HepG2 (cell line): ENCODE measurements at regions not wholly inside any gene's neighbourhood (a gene's known extent, or its start where the extent isn't known, plus 50 kb on each side); places are given as distances from the start of the nearest gene placed in this dataset.

ENCODE experiments used
- BCL6 ChIP-seq: IDR thresholded peaks from 2 replicates; pipeline ENCODE4 v1.6.1; 2016; ENCODE audit warnings: missing genetic modification reagents, missing compliant biosample characterization
- EED ChIP-seq: sonication (generic); formaldehyde crosslinking; IDR thresholded peaks from 2 replicates; pipeline ENCODE4 v1.5.0; 2020; ENCODE audit warnings: mild to moderate bottlenecking, missing genetic modification reagents
- FOXO1 ChIP-seq: sonication (generic); formaldehyde crosslinking; IDR thresholded peaks from 2 replicates; pipeline ENCODE4 v1.4.0; 2020; ENCODE audit warnings: missing genetic modification reagents
- GATAD1 ChIP-seq: IDR thresholded peaks from 2 replicates; pipeline ENCODE4 v1.6.1; 2016; ENCODE audit warnings: missing genetic modification reagents, missing compliant biosample characterization
- GPN1 ChIP-seq: sonication (generic); formaldehyde crosslinking; IDR thresholded peaks from 2 replicates; pipeline ENCODE4 v1.5.1; 2020; ENCODE audit warnings: missing genetic modification reagents, borderline replicate concordance
- KAT2B ChIP-seq: fragments of 150-350 bp; IDR thresholded peaks from 2 replicates; pipeline ENCODE4 v1.6.1; 2014; ENCODE audit warnings: low read depth, low read length, borderline replicate concordance
- KMT2B ChIP-seq: IDR thresholded peaks from 2 replicates; pipeline ENCODE4 v1.6.1; 2016; ENCODE audit warnings: missing genetic modification reagents, missing compliant biosample characterization
- MED1 ChIP-seq: sonication (generic); formaldehyde crosslinking; IDR thresholded peaks from 2 replicates; pipeline ENCODE4 v1.4.0; 2020; ENCODE audit warnings: missing genetic modification reagents
- MIXL1 ChIP-seq: IDR thresholded peaks from 2 replicates; pipeline ENCODE4 v1.6.1; 2016
- PITX1 ChIP-seq: sonication (generic); formaldehyde crosslinking; IDR thresholded peaks from 2 replicates; pipeline ENCODE4 v1.5.1; 2020; ENCODE audit warnings: mild to moderate bottlenecking, missing genetic modification reagents
- PRMT3 ChIP-seq: sonication (generic); formaldehyde crosslinking; IDR thresholded peaks from 2 replicates; pipeline ENCODE4 v1.8.1; 2022; ENCODE audit warnings: low read depth, mild to moderate bottlenecking, moderate library complexity, missing genetic modification reagents, borderline replicate concordance
- SRF ChIP-seq: IDR thresholded peaks from 2 replicates; pipeline ENCODE4 v1.6.1; 2011; ENCODE audit warnings: mild to moderate bottlenecking, low read depth, low read length, moderate library complexity
- ZBTB20 ChIP-seq: sonication (generic); formaldehyde crosslinking; IDR thresholded peaks from 2 replicates; pipeline ENCODE4 v1.8.1; 2023; ENCODE audit warnings: missing genetic modification reagents, low read depth, mild to moderate bottlenecking, borderline replicate concordance
- ZFX ChIP-seq: sonication (generic); formaldehyde crosslinking; IDR thresholded peaks from 2 replicates; pipeline ENCODE4 v1.4.0; 2020; ENCODE audit warnings: mild to moderate bottlenecking, low read depth, missing genetic modification reagents, moderate library complexity
- ZMYM2 ChIP-seq: sonication (generic); formaldehyde crosslinking; IDR thresholded peaks from 2 replicates; pipeline ENCODE4 v1.8.0; 2022; ENCODE audit warnings: mild to moderate bottlenecking, missing genetic modification reagents
- ZNF232 ChIP-seq: sonication (generic); formaldehyde crosslinking; IDR thresholded peaks from 2 replicates; pipeline ENCODE4 v1.4.0; 2020; ENCODE audit warnings: missing genetic modification reagents, borderline replicate concordance
- ZNF350 ChIP-seq: sonication (generic); formaldehyde crosslinking; IDR thresholded peaks from 2 replicates; pipeline ENCODE4 v1.4.0; 2020; ENCODE audit warnings: mild to moderate bottlenecking, low read depth, missing genetic modification reagents, borderline replicate concordance
- ZNF652 ChIP-seq: IDR thresholded peaks from 2 replicates; pipeline ENCODE4 v1.6.1; 2016; ENCODE audit warnings: low read depth, borderline replicate concordance
- ZNF709 ChIP-seq: sonication (generic); formaldehyde crosslinking; IDR thresholded peaks from 2 replicates; pipeline ENCODE4 v1.5.0; 2020; ENCODE audit warnings: mild to moderate bottlenecking, missing genetic modification reagents
- ZSCAN9 ChIP-seq: IDR thresholded peaks from 2 replicates; pipeline ENCODE4 v1.6.1; 2016; ENCODE audit warnings: borderline replicate concordance
- TF ChIP-seq, protein P1 (sequence below): sonication (generic); formaldehyde crosslinking; IDR thresholded peaks from 2 replicates; pipeline ENCODE4 v1.9.0; 2021; ENCODE audit warnings: missing genetic modification reagents, mild to moderate bottlenecking, borderline replicate concordance
- TF ChIP-seq, protein P2 (sequence below): sonication (generic); formaldehyde crosslinking; IDR thresholded peaks from 2 replicates; pipeline ENCODE4 v1.4.0; 2020; ENCODE audit warnings: low read depth, mild to moderate bottlenecking, missing genetic modification reagents
- TF ChIP-seq, protein P3 (sequence below): sonication (generic); formaldehyde crosslinking; IDR thresholded peaks from 2 replicates; pipeline ENCODE4 v1.4.0; 2020; ENCODE audit warnings: missing genetic modification reagents, mild to moderate bottlenecking, borderline replicate concordance
- TF ChIP-seq, protein P4 (sequence below): sonication (generic); formaldehyde crosslinking; IDR thresholded peaks from 2 replicates; pipeline ENCODE4 v1.8.0; 2022; ENCODE audit warnings: missing genetic modification reagents, mild to moderate bottlenecking, borderline replicate concordance
- TF ChIP-seq, protein P5 (sequence below): sonication (generic); formaldehyde crosslinking; IDR thresholded peaks from 2 replicates; pipeline ENCODE4 v1.8.1; 2023; ENCODE audit warnings: mild to moderate bottlenecking, missing genetic modification reagents, borderline replicate concordance

DNA sequence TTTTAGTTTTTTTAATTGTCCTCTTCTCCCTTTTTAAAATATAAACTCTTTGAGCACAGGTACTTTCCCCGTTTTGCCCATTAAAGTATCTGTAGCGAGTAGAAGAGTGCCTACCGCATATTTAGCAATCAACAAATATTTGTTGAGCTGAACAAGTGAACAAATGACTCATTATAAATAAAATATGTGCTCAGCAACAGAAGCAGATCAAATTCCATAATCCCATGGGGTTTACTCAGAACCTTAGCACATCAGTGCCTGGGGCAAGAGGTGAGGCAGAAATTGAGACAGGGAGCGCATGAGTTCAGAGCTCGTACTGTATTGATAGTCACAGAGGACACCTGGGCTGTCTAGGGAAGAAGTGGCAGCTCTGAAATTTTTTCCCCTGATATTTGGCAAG lies 161.0 kb downstream of the SEM1 start (continued):
- TF ChIP-seq, protein P1, sequence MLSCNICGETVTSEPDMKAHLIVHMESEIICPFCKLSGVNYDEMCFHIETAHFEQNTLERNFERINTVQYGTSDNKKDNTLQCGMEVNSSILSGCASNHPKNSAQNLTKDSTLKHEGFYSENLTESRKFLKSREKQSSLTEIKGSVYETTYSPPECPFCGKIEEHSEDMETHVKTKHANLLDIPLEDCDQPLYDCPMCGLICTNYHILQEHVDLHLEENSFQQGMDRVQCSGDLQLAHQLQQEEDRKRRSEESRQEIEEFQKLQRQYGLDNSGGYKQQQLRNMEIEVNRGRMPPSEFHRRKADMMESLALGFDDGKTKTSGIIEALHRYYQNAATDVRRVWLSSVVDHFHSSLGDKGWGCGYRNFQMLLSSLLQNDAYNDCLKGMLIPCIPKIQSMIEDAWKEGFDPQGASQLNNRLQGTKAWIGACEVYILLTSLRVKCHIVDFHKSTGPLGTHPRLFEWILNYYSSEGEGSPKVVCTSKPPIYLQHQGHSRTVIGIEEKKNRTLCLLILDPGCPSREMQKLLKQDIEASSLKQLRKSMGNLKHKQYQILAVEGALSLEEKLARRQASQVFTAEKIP (CRISPR knock-in tag): no peak
- peak; percentile 28; the same call in 1 of the 2 replicates for TF ChIP-seq MED1 (CRISPR knock-in tag)
- TF ChIP-seq ZFX (CRISPR knock-in tag): no peak
- TF ChIP-seq ZBTB20 (CRISPR knock-in tag): no peak
- 0 out of 2 replicates have a peak, but pooled peaks have one; percentile 19 for TF ChIP-seq GATAD1 (CRISPR knock-in tag)
- TF ChIP-seq PITX1 (CRISPR knock-in tag): no peak
- no peak for TF ChIP-seq ZNF350 (CRISPR knock-in tag)
- no peak for TF ChIP-seq ZNF709 (CRISPR knock-in tag)
- no peak for TF ChIP-seq SRF
- no peak for TF ChIP-seq FOXO1 (CRISPR knock-in tag)
- TF ChIP-seq, protein P2, sequence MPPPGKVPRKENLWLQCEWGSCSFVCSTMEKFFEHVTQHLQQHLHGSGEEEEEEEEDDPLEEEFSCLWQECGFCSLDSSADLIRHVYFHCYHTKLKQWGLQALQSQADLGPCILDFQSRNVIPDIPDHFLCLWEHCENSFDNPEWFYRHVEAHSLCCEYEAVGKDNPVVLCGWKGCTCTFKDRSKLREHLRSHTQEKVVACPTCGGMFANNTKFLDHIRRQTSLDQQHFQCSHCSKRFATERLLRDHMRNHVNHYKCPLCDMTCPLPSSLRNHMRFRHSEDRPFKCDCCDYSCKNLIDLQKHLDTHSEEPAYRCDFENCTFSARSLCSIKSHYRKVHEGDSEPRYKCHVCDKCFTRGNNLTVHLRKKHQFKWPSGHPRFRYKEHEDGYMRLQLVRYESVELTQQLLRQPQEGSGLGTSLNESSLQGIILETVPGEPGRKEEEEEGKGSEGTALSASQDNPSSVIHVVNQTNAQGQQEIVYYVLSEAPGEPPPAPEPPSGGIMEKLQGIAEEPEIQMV (CRISPR knock-in tag): no peak
- TF ChIP-seq, protein P3, sequence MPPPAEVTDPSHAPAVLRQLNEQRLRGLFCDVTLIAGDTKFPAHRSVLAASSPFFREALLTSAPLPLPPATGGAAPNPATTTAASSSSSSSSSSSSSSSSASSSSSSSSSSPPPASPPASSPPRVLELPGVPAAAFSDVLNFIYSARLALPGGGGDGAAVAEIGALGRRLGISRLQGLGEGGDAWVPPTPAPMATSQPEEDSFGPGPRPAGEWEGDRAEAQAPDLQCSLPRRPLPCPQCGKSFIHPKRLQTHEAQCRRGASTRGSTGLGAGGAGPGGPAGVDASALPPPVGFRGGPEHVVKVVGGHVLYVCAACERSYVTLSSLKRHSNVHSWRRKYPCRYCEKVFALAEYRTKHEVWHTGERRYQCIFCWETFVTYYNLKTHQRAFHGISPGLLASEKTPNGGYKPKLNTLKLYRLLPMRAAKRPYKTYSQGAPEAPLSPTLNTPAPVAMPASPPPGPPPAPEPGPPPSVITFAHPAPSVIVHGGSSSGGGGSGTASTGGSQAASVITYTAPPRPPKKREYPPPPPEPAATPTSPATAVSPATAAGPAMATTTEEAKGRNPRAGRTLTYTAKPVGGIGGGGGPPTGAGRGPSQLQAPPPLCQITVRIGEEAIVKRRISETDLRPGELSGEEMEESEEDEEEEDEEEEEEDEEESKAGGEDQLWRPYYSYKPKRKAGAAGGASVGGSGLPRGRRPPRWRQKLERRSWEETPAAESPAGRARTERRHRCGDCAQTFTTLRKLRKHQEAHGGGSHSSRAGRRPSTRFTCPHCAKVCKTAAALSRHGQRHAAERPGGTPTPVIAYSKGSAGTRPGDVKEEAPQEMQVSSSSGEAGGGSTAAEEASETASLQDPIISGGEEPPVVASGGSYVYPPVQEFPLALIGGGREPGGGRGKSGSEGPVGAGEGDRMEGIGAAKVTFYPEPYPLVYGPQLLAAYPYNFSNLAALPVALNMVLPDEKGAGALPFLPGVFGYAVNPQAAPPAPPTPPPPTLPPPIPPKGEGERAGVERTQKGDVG (CRISPR knock-in tag): no peak
- TF ChIP-seq GPN1 (CRISPR knock-in tag): no peak
- no peak for TF ChIP-seq KAT2B
- peak; percentile 51 for TF ChIP-seq BCL6 (CRISPR knock-in tag)
- TF ChIP-seq, protein P4, sequence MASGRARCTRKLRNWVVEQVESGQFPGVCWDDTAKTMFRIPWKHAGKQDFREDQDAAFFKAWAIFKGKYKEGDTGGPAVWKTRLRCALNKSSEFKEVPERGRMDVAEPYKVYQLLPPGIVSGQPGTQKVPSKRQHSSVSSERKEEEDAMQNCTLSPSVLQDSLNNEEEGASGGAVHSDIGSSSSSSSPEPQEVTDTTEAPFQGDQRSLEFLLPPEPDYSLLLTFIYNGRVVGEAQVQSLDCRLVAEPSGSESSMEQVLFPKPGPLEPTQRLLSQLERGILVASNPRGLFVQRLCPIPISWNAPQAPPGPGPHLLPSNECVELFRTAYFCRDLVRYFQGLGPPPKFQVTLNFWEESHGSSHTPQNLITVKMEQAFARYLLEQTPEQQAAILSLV (CRISPR knock-in tag): no peak
- no peak for TF ChIP-seq EED (CRISPR knock-in tag)
- TF ChIP-seq ZSCAN9 (CRISPR knock-in tag): 0 out of 2 replicates have a peak, but pooled peaks have one; percentile 25
- TF ChIP-seq MIXL1: 0 out of 2 replicates have a peak, but pooled peaks have one; percentile 49
- TF ChIP-seq, protein P5, sequence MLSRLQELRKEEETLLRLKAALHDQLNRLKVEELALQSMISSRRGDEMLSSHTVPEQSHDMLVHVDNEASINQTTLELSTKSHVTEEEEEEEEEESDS (CRISPR knock-in tag): no peak
- no peak for TF ChIP-seq ZMYM2 (CRISPR knock-in tag)
- no peak for TF ChIP-seq ZNF232 (CRISPR knock-in tag)
- no peak for TF ChIP-seq PRMT3
- TF ChIP-seq ZNF652 (CRISPR knock-in tag): no peak
- TF ChIP-seq KMT2B (CRISPR knock-in tag): no peak
